DOHH2 (cell line): ENCODE measurements at regions not wholly inside any gene's neighbourhood (a gene's known extent, or its start where the extent isn't known, plus 50 kb on each side); places are given as distances from the start of the nearest gene placed in this dataset.

Source experiments
- H3F3A ChIP-seq: fragments of 200-600 bp; sonication (generic), shearing (Covaris generic); 2 replicates; pipeline ENCODE4 v1.6.0; 2016; ENCODE audit warnings: antibody characterized with exemption, mild to moderate bottlenecking; ENCODE audit not compliant: control insufficient read depth, insufficient read depth
- H3K27ac ChIP-seq: fragments of 200-600 bp; sonication (generic); 2 replicates; pipeline ENCODE4 v1.5.1; 2014; ENCODE audit warnings: low read depth, mild to moderate bottlenecking, low read length, moderate library complexity
- H3K27me3 ChIP-seq: fragments of 200-600 bp; sonication (generic); 2 replicates; pipeline ENCODE4 v1.6.1; 2014; ENCODE audit warnings: mild to moderate bottlenecking, low read length, mixed read lengths; ENCODE audit not compliant: control insufficient read depth
- H3K36me3 ChIP-seq: fragments of 200-600 bp; sonication (generic); 2 replicates; pipeline ENCODE4 v1.6.1; 2014; ENCODE audit warnings: mild to moderate bottlenecking, low read length, moderate library complexity, mixed read lengths; ENCODE audit not compliant: control insufficient read depth
- H3K4me1 ChIP-seq: fragments of 200-600 bp; sonication (generic); 2 replicates; pipeline ENCODE4 v1.6.1; 2014; ENCODE audit warnings: mild to moderate bottlenecking, low read length, mixed read lengths; ENCODE audit not compliant: control insufficient read depth
- H3K4me2 ChIP-seq: fragments of 200-600 bp; sonication (generic); 2 replicates; pipeline ENCODE4 v1.6.0; 2014; ENCODE audit warnings: mild to moderate bottlenecking, low read length, moderate library complexity
- H3K4me3 ChIP-seq: fragments of 200-600 bp; sonication (generic); 2 replicates; pipeline ENCODE4 v1.5.1; 2014; ENCODE audit warnings: mild to moderate bottlenecking, low read length, mixed read lengths
- H3K79me2 ChIP-seq: fragments of 200-600 bp; sonication (generic); 2 replicates; pipeline ENCODE4 v1.6.1; 2014; ENCODE audit warnings: mild to moderate bottlenecking, low read length, mixed read lengths; ENCODE audit not compliant: control insufficient read depth
- H3K9me2 ChIP-seq: fragments of 200-600 bp; sonication (generic); replicated peaks from 2 replicates; pipeline ENCODE4 v1.6.1; 2014; ENCODE audit warnings: mild to moderate bottlenecking, low read length, mixed read lengths; ENCODE audit not compliant: control insufficient read depth
- H3K9me3 ChIP-seq: fragments of 200-600 bp; sonication (generic); 2 replicates; pipeline ENCODE4 v1.6.1; 2014; ENCODE audit warnings: antibody characterized with exemption, low read length, mixed read lengths; ENCODE audit not compliant: control insufficient read depth, insufficient read depth
- H4K20me1 ChIP-seq: fragments of 200-600 bp; sonication (generic); 2 replicates; pipeline ENCODE4 v1.6.0; 2014; ENCODE audit warnings: low read depth, mild to moderate bottlenecking, antibody characterized with exemption, low read length, moderate library complexity; ENCODE audit not compliant: control insufficient read depth, insufficient read depth
- EZH2phosphoT487 ChIP-seq: fragments of 200-600 bp; sonication (generic); IDR thresholded peaks from 2 replicates; pipeline ENCODE4 v1.6.1; 2017; ENCODE audit warnings: borderline replicate concordance, mild to moderate bottlenecking, antibody characterized with exemption, low read length, moderate library complexity, mixed read lengths
- TF ChIP-seq, protein P1 (sequence below): fragments of 200-600 bp; sonication (generic); IDR thresholded peaks from one replicate; pipeline ENCODE4 v1.5.1; 2014; ENCODE audit warnings: antibody characterized with exemption, mild to moderate bottlenecking, low read depth, low read length; ENCODE audit not compliant: poor library complexity, severe bottlenecking

DNA sequence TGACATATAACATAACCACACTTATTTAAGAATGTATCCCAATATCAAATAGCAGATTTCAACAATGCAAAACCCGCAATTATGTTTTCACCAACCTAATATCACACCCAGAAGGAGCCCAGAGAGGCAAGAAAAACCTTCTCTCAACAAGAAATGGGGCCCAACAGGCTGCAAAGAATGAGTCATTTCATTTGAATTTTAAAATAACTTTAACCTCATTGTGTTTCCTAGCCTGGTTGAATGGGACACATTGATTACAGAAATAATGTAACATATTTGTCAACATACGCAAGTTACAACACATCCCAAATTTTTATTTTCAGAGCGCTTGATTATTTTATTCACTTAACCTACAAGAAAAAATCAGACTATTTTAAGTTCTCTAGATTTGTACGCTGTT, 365.1 kb upstream of the SLCO3A1 start:
- Histone ChIP-seq H3K9me3 (no peaks in the 10 kb centered on the region), H3K4me1 (no peaks in the 10 kb centered on the region), H3K4me2 (no peak overlapping the region), H3F3A (no peaks in the 10 kb centered on the region), H3K27me3 (0 out of 2 replicates have a peak, but pooled peaks cover 3% of the 10 kb centered on the region), H3K27ac (no peak overlapping the region), H3K36me3 (no peaks in the 10 kb centered on the region), H3K4me3 (no peak overlapping the region), H3K9me2 (no peaks in the 10 kb centered on the region), H4K20me1 (no peaks in the 10 kb centered on the region), H3K79me2 (no peaks in the 10 kb centered on the region)
- TF ChIP-seq EZH2phosphoT487: no peak
- TF ChIP-seq, protein P1, sequence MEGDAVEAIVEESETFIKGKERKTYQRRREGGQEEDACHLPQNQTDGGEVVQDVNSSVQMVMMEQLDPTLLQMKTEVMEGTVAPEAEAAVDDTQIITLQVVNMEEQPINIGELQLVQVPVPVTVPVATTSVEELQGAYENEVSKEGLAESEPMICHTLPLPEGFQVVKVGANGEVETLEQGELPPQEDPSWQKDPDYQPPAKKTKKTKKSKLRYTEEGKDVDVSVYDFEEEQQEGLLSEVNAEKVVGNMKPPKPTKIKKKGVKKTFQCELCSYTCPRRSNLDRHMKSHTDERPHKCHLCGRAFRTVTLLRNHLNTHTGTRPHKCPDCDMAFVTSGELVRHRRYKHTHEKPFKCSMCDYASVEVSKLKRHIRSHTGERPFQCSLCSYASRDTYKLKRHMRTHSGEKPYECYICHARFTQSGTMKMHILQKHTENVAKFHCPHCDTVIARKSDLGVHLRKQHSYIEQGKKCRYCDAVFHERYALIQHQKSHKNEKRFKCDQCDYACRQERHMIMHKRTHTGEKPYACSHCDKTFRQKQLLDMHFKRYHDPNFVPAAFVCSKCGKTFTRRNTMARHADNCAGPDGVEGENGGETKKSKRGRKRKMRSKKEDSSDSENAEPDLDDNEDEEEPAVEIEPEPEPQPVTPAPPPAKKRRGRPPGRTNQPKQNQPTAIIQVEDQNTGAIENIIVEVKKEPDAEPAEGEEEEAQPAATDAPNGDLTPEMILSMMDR: no peak

DNA sequence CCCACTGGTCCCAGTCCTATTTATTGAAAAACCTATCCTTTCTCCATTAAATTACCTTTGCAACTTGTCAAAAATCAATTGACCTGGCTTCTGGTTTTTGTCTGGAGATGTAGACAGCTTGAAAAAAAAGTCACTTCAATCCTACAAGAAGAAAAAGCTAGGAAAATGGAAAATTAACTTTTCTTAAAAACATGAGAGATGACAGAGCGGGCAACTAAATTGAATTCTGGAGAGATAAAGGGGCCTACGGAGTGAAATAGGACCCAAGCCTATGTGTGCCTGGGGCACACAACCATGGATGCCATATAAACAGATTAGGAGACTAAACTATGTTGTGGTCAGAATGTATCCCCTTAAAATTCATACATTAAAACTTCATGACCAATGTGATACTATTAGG, 363.3 kb upstream of the SLCO3A1 start:
- Histone ChIP-seq H3K27me3 (0 out of 2 replicates have a peak, but pooled peaks cover 3% of the 10 kb centered on the region), H3K4me2 (no peak overlapping the region), H3K4me3 (no peak overlapping the region), H3K9me2 (no peaks in the 10 kb centered on the region), H3K4me1 (no peaks in the 10 kb centered on the region), H3K9me3 (no peaks in the 10 kb centered on the region), H3K79me2 (no peaks in the 10 kb centered on the region), H3K27ac (no peak overlapping the region), H3K36me3 (no peaks in the 10 kb centered on the region), H4K20me1 (no peaks in the 10 kb centered on the region), H3F3A (no peaks in the 10 kb centered on the region)
- no peak for TF ChIP-seq EZH2phosphoT487
- TF ChIP-seq, protein P1: no peak

DNA sequence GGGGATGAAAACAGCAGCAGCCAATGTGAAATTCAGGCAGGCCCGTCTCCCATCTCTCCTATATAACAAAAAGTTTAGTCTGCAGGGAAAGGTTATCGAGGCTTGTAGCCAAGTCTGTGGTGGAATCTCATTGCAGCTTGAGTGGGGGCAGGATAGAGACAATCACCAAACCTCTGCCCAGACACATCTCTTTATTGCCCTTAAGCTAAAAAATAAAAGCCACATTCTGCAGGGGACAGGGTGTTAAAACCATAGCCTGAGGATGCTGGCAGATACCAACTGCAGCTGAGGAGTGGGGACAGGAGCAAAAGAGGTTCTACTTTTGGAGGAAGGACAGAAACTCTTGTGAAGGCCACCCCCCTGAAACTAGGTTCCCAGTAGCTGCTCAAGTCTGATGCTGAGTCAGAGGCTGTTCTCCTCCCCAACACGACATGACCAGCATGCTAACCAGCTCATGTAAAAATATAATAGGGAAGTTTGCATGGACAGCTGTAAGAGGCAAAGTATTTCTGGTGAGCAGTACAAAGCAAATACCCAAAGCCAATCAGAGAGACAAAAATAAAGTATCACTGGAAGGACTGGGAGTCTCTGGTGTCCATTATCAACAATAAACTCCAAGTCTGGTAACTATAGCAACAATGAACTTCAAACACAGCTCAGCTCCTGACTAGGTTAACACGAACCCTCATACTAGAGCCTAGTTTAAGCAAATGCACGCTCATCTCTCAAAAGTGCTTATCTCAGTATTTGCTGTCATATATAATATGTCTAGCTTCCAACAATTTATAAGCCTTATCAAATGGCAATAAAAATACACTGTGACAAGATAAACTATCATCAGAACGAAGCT, 362.2 kb upstream of the SLCO3A1 start:
- H3K4me1 ChIP-seq: no peaks in the 10 kb centered on the region

More for the DNA sequence above, 362.2 kb upstream of the SLCO3A1 start:
- H3K36me3 ChIP-seq: no peaks in the 10 kb centered on the region
- no peak overlapping the region for H3K27ac ChIP-seq
- no peaks in the 10 kb centered on the region for H4K20me1 ChIP-seq
- no peaks in the 10 kb centered on the region for H3F3A ChIP-seq
- no peak for TF ChIP-seq EZH2phosphoT487
- TF ChIP-seq, protein P1: no peak
- 0 out of 2 replicates have a peak, but pooled peaks cover 3% of the 10 kb centered on the region for H3K27me3 ChIP-seq
- no peaks in the 10 kb centered on the region for H3K79me2 ChIP-seq
- H3K9me2 ChIP-seq: no peaks in the 10 kb centered on the region
- no peak overlapping the region for H3K4me2 ChIP-seq
- H3K4me3 ChIP-seq: no peak overlapping the region
- no peaks in the 10 kb centered on the region for H3K9me3 ChIP-seq
